DOHH2 (cell line): ENCODE measurements at regions not wholly inside any gene's neighbourhood (a gene's known extent, or its start where the extent isn't known, plus 50 kb on each side); places are given as distances from the start of the nearest gene placed in this dataset.

Source experiments
- H3F3A ChIP-seq: fragments of 200-600 bp; sonication (generic), shearing (Covaris generic); 2 replicates; pipeline ENCODE4 v1.6.0; 2016; ENCODE audit warnings: antibody characterized with exemption, mild to moderate bottlenecking; ENCODE audit not compliant: control insufficient read depth, insufficient read depth
- H3K27ac ChIP-seq: fragments of 200-600 bp; sonication (generic); 2 replicates; pipeline ENCODE4 v1.5.1; 2014; ENCODE audit warnings: low read depth, mild to moderate bottlenecking, low read length, moderate library complexity
- H3K27me3 ChIP-seq: fragments of 200-600 bp; sonication (generic); 2 replicates; pipeline ENCODE4 v1.6.1; 2014; ENCODE audit warnings: mild to moderate bottlenecking, low read length, mixed read lengths; ENCODE audit not compliant: control insufficient read depth
- H3K36me3 ChIP-seq: fragments of 200-600 bp; sonication (generic); 2 replicates; pipeline ENCODE4 v1.6.1; 2014; ENCODE audit warnings: mild to moderate bottlenecking, low read length, moderate library complexity, mixed read lengths; ENCODE audit not compliant: control insufficient read depth
- H3K4me1 ChIP-seq: fragments of 200-600 bp; sonication (generic); 2 replicates; pipeline ENCODE4 v1.6.1; 2014; ENCODE audit warnings: mild to moderate bottlenecking, low read length, mixed read lengths; ENCODE audit not compliant: control insufficient read depth
- H3K4me2 ChIP-seq: fragments of 200-600 bp; sonication (generic); 2 replicates; pipeline ENCODE4 v1.6.0; 2014; ENCODE audit warnings: mild to moderate bottlenecking, low read length, moderate library complexity
- H3K4me3 ChIP-seq: fragments of 200-600 bp; sonication (generic); 2 replicates; pipeline ENCODE4 v1.5.1; 2014; ENCODE audit warnings: mild to moderate bottlenecking, low read length, mixed read lengths
- H3K79me2 ChIP-seq: fragments of 200-600 bp; sonication (generic); 2 replicates; pipeline ENCODE4 v1.6.1; 2014; ENCODE audit warnings: mild to moderate bottlenecking, low read length, mixed read lengths; ENCODE audit not compliant: control insufficient read depth
- H3K9me2 ChIP-seq: fragments of 200-600 bp; sonication (generic); replicated peaks from 2 replicates; pipeline ENCODE4 v1.6.1; 2014; ENCODE audit warnings: mild to moderate bottlenecking, low read length, mixed read lengths; ENCODE audit not compliant: control insufficient read depth
- H3K9me3 ChIP-seq: fragments of 200-600 bp; sonication (generic); 2 replicates; pipeline ENCODE4 v1.6.1; 2014; ENCODE audit warnings: antibody characterized with exemption, low read length, mixed read lengths; ENCODE audit not compliant: control insufficient read depth, insufficient read depth
- H4K20me1 ChIP-seq: fragments of 200-600 bp; sonication (generic); 2 replicates; pipeline ENCODE4 v1.6.0; 2014; ENCODE audit warnings: low read depth, mild to moderate bottlenecking, antibody characterized with exemption, low read length, moderate library complexity; ENCODE audit not compliant: control insufficient read depth, insufficient read depth
- CTCF ChIP-seq: fragments of 200-600 bp; sonication (generic); IDR thresholded peaks from one replicate; pipeline ENCODE4 v1.5.1; 2014; ENCODE audit warnings: antibody characterized with exemption, mild to moderate bottlenecking, low read depth, low read length; ENCODE audit not compliant: poor library complexity, severe bottlenecking
- EZH2phosphoT487 ChIP-seq: fragments of 200-600 bp; sonication (generic); IDR thresholded peaks from 2 replicates; pipeline ENCODE4 v1.6.1; 2017; ENCODE audit warnings: borderline replicate concordance, mild to moderate bottlenecking, antibody characterized with exemption, low read length, moderate library complexity, mixed read lengths

DNA sequence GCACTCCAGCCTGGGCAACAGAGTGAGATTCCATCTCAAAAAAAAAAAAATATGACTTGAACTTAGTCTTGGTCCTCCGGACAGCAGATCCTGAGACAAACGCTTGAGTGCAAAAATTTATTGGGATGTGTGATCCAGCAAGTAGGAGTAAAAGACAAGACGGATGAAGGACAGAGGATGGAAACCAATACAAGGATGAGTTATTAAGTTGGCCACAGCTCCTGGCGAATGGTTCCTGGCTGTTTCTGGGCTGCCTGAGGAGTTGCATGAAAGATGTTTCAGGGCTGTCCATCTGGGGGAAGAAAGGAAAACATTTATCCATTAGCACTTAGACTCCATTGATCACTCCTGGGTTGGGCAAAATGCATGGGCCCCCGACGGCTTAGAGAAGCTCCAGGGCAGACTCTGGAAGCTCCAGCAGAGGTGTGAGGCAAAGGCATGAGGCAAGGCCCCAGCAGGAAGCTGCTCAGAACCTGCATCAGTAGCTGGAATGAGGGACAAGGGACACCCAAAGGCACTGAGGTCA is 98.3 kb upstream of the ZNF438 start:
- no peak for TF ChIP-seq EZH2phosphoT487
- TF ChIP-seq CTCF: no peak
- Histone ChIP-seq H3K4me3 (no peak overlapping the region), H3K9me3 (no peaks in the 10 kb centered on the region), H3K79me2 (no peaks in the 10 kb centered on the region), H3K4me2 (no peak overlapping the region), H3K4me1 (peaks cover 5% of the 10 kb centered on the region), H3K9me2 (no peaks in the 10 kb centered on the region), H3K27ac (no peak overlapping the region), H3K36me3 (no peaks in the 10 kb centered on the region), H3F3A (no peaks in the 10 kb centered on the region), H3K27me3 (peaks cover 3% of the 10 kb centered on the region; the same call in 1 of the 2 replicates), H4K20me1 (no peaks in the 10 kb centered on the region)

DNA sequence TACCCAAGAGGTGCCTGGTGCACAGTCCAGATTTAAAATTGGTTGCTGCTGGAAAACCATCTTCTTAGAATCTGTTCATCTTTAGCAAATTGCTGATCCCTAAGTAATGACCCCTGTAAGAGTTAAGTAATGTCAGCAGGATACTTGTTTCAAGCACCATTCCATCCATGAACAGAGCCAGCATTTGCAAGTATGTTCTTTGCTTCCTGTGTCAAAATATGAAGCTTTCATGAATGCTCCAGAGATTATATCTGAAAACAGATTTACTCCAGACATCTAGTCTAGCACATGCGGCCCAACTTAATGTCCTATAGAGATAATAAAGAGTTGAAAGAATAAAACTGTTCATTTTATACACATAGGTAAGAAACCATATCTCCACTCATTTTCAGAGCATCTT is 98.7 kb upstream of the ZNF438 start:
- Histone ChIP-seq H3K4me2 (no peak overlapping the region), H3K27me3 (peaks cover 3% of the 10 kb centered on the region; the same call in 1 of the 2 replicates), H3K36me3 (no peaks in the 10 kb centered on the region), H4K20me1 (no peaks in the 10 kb centered on the region), H3F3A (no peaks in the 10 kb centered on the region), H3K9me3 (no peaks in the 10 kb centered on the region), H3K4me1 (peaks cover 5% of the 10 kb centered on the region), H3K27ac (no peak overlapping the region), H3K9me2 (no peaks in the 10 kb centered on the region), H3K79me2 (no peaks in the 10 kb centered on the region), H3K4me3 (no peak overlapping the region)
- TF ChIP-seq CTCF (no peak), EZH2phosphoT487 (no peak)

DNA sequence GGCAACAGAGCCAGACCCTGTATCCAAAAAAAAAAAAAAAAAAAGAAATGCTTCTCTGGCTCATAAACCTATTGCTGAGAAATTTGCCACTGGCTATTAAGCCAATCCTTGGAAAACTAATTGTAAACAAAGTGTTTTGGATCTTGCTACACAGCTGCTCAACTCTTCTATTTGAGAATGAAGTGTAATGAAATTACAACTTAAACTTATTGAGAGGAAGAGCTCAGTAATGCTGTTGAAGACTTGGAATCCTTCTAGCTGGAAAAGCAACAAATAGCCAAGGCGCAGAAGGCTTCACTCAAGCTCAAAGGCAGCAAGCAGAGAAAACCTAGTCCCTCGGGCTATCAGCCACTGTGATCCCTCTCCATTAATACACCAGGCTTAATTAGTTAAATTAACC is 99.6 kb upstream of the ZNF438 start:
- H3K9me3 ChIP-seq: no peaks in the 10 kb centered on the region
- no peaks in the 10 kb centered on the region for H3K9me2 ChIP-seq
- no peaks in the 10 kb centered on the region for H3F3A ChIP-seq
- peaks cover 5% of the 10 kb centered on the region for H3K4me1 ChIP-seq
- no peak overlapping the region for H3K4me3 ChIP-seq
- H4K20me1 ChIP-seq: no peaks in the 10 kb centered on the region
- H3K27me3 ChIP-seq: peaks cover 3% of the 10 kb centered on the region; the same call in 1 of the 2 replicates
- TF ChIP-seq CTCF (no peak), EZH2phosphoT487 (no peak)
- H3K36me3 ChIP-seq: no peaks in the 10 kb centered on the region
- H3K4me2 ChIP-seq: no peak overlapping the region
- H3K79me2 ChIP-seq: no peaks in the 10 kb centered on the region
- no peak overlapping the region for H3K27ac ChIP-seq
